SK-N-SH (cell line): ENCODE measurements at regions not wholly inside any gene's neighbourhood (a gene's known extent, or its start where the extent isn't known, plus 50 kb on each side); places are given as distances from the start of the nearest gene placed in this dataset.
A peak's percentile ranks its signal among the peaks of the same experiment; 100 is the strongest.

ENCODE experiments used
- CTCF ChIA-PET: fragments of 300-600, 350-600 bp; formaldehyde crosslinking; extraction: SDS; loops from one replicate; lab custom pipeline; 2021; lab: Yijun Ruan, JAX
- POLR2A ChIA-PET: fragments of 350-600 bp; sonication (Branson Sonifier 250); formaldehyde crosslinking; extraction: SDS; loops from one replicate; lab custom pipeline; 2020; ENCODE audit warnings: antibody characterized with exemption, inconsistent platforms; lab: Yijun Ruan, JAX
- DNase-seq: peaks from one replicate; pipeline ENCODE4 v3.0.0; 2012
- H2AFZ ChIP-seq: fragments of 200-600 bp; sonication (generic); 2 replicates; pipeline ENCODE4 v1.8.1; 2016; ENCODE audit warnings: antibody characterized with exemption, mild to moderate bottlenecking, low read depth
- H3F3A ChIP-seq: fragments of 200-600 bp; sonication (generic); replicated peaks from 2 replicates; pipeline ENCODE3; 2016; ENCODE audit warnings: antibody characterized with exemption, mild to moderate bottlenecking; ENCODE audit not compliant: insufficient read depth
- H3K27ac ChIP-seq, 2 experiments: fragments of 200-500 bp in 1 of 2; fragments of 200-600 bp in 1 of 2; sonication (Bioruptor generic) in 1 of 2; sonication (generic), shearing (Covaris generic) in 1 of 2; 2 replicates each; pipeline versions ENCODE4 v1.5.1 to v1.6.1; 2014 to 2016; ENCODE audit warnings: low read depth in 2 of 2, inconsistent platforms in 1 of 2, low read length in 1 of 2, mild to moderate bottlenecking in 1 of 2, mixed read lengths in 1 of 2
- H3K27me3 ChIP-seq: fragments of 200-600 bp; sonication (generic), shearing (Covaris generic); 2 replicates; pipeline ENCODE4 v1.6.1; 2016; ENCODE audit warnings: mixed run types; ENCODE audit not compliant: insufficient read depth
- H3K36me3 ChIP-seq, 2 experiments: fragments of 200-500 bp in 1 of 2; fragments of 200-600 bp in 1 of 2; sonication (Bioruptor generic) in 1 of 2; sonication (generic) in 1 of 2; replicated peaks in 1 of 2; 2 replicates each; pipeline versions ENCODE3 to v1.5.1; 2014 to 2016; ENCODE audit warnings: low read length in 1 of 2, mild to moderate bottlenecking in 1 of 2; ENCODE audit not compliant: insufficient read depth in 2 of 2, control insufficient read depth in 1 of 2
- H3K4me1 ChIP-seq, 2 experiments: fragments of 200-500 bp in 1 of 2; fragments of 200-600 bp in 1 of 2; sonication (Bioruptor generic) in 1 of 2; sonication (generic), shearing (Covaris generic) in 1 of 2; 2 replicates each; pipeline versions ENCODE4 v1.5.1 to v1.6.1; 2014 to 2016; ENCODE audit warnings: low read depth in 1 of 2, low read length in 1 of 2, mixed run types in 1 of 2; ENCODE audit not compliant: insufficient read depth in 2 of 2, control insufficient read depth in 1 of 2
- H3K4me2 ChIP-seq: fragments of 200-600 bp; sonication (generic), shearing (Covaris generic); 2 replicates; pipeline ENCODE4 v1.6.1; 2017; ENCODE audit warnings: mixed run types
- H3K4me3 ChIP-seq, 2 experiments: fragments of 200-500 bp in 1 of 2; fragments of 200-600 bp in 1 of 2; sonication (Bioruptor generic) in 1 of 2; sonication (generic), shearing (Covaris generic) in 1 of 2; 2 replicates each; pipeline versions ENCODE4 v1.5.1 to v1.8.1; 2014 to 2016; ENCODE audit warnings: low read depth in 2 of 2, inconsistent platforms in 1 of 2, low read length in 1 of 2, mild to moderate bottlenecking in 1 of 2, mixed read lengths in 1 of 2, moderate library complexity in 1 of 2
- H3K79me2 ChIP-seq: fragments of 200-600 bp; sonication (generic); 2 replicates; pipeline ENCODE4 v1.8.1; 2017; ENCODE audit warnings: mild to moderate bottlenecking; ENCODE audit not compliant: insufficient read depth
- H3K9ac ChIP-seq: fragments of 200-600 bp; sonication (generic); 2 replicates; pipeline ENCODE4 v1.6.1; 2017; ENCODE audit warnings: mixed run types
- H3K9me2 ChIP-seq: fragments of 200-600 bp; sonication (generic); 2 replicates; pipeline ENCODE4 v1.6.1; 2017; ENCODE audit warnings: mixed run types
- H3K9me3 ChIP-seq: fragments of 200-600 bp; sonication (generic); 2 replicates; pipeline ENCODE4 v1.6.1; 2017; ENCODE audit warnings: mixed run types, mild to moderate bottlenecking, moderate library complexity
- H4K20me1 ChIP-seq: fragments of 200-600 bp; sonication (generic); 2 replicates; pipeline ENCODE4 v1.6.1; 2017; ENCODE audit warnings: mild to moderate bottlenecking, mixed run types; ENCODE audit not compliant: insufficient read depth
- CHD2 ChIP-seq: fragments of 150-350 bp; IDR thresholded peaks from 2 replicates; pipeline ENCODE4 v1.6.1; 2018; ENCODE audit warnings: low read length; ENCODE audit not compliant: partially characterized antibody
- CTCF ChIP-seq: fragments of 200-600 bp; sonication (generic); IDR thresholded peaks from 2 replicates; pipeline ENCODE4 v1.6.1; 2017; ENCODE audit warnings: antibody characterized with exemption, mild to moderate bottlenecking, moderate library complexity
- ELF1 ChIP-seq: IDR thresholded peaks from 2 replicates; pipeline ENCODE4 v1.4.0; 2012
- EP300 ChIP-seq, 2 experiments: IDR thresholded peaks; 2 replicates each; pipeline versions ENCODE4 v1.4.0 to v1.6.1; 2012; ENCODE audit warnings: borderline replicate concordance in 1 of 2, low read depth in 1 of 2, low read length in 1 of 2
- FOSL2 ChIP-seq: IDR thresholded peaks from 2 replicates; pipeline ENCODE4 v1.4.0; 2012; ENCODE audit warnings: low read depth, mild to moderate bottlenecking, moderate library complexity, borderline replicate concordance
- FOXJ3 ChIP-seq: sonication (generic); formaldehyde crosslinking; IDR thresholded peaks from 2 replicates; pipeline ENCODE4 v1.5.1; 2020; ENCODE audit warnings: mild to moderate bottlenecking, missing genetic modification reagents
- GABPA ChIP-seq: IDR thresholded peaks from 2 replicates; pipeline ENCODE4 v1.4.0; 2012; ENCODE audit warnings: low read depth, mild to moderate bottlenecking
- GATA2 ChIP-seq: sonication (generic); formaldehyde crosslinking; IDR thresholded peaks from 2 replicates; pipeline ENCODE4 v1.5.0; 2020; ENCODE audit warnings: mild to moderate bottlenecking, missing genetic modification reagents
- JUND ChIP-seq: IDR thresholded peaks from 2 replicates; pipeline ENCODE4 v1.4.0; 2012
- MEF2A ChIP-seq: IDR thresholded peaks from 2 replicates; pipeline ENCODE4 v1.4.0; 2012; ENCODE audit warnings: low read depth, borderline replicate concordance
- MXI1 ChIP-seq: IDR thresholded peaks from 2 replicates; pipeline ENCODE4 v1.6.1; 2012; ENCODE audit warnings: mild to moderate bottlenecking, low read depth, low read length, improper control_type of control experiment
- NFIC ChIP-seq: IDR thresholded peaks from 2 replicates; pipeline ENCODE4 v1.4.0; 2012; ENCODE audit warnings: borderline replicate concordance
- NRF1 ChIP-seq: IDR thresholded peaks from 2 replicates; pipeline ENCODE4 v1.6.1; 2012; ENCODE audit warnings: low read depth, mild to moderate bottlenecking, low read length
- POLR2AphosphoS5 ChIP-seq: IDR thresholded peaks from 2 replicates; pipeline ENCODE4 v1.6.1; 2012; ENCODE audit warnings: low read depth, low read length
- RAD21 ChIP-seq: IDR thresholded peaks from 2 replicates; pipeline ENCODE4 v1.6.1; 2012; ENCODE audit warnings: mild to moderate bottlenecking, low read length
- RCOR1 ChIP-seq: fragments of 150-350 bp; IDR thresholded peaks from 2 replicates; pipeline ENCODE4 v1.6.1; 2017; ENCODE audit warnings: antibody characterized with exemption, low read length
- RXRA ChIP-seq: IDR thresholded peaks from 2 replicates; pipeline ENCODE4 v1.4.0; 2012; ENCODE audit warnings: low read depth, mild to moderate bottlenecking, borderline replicate concordance
- TCF12 ChIP-seq: IDR thresholded peaks from 2 replicates; pipeline ENCODE4 v1.4.0; 2012
- TEAD4 ChIP-seq: IDR thresholded peaks from 2 replicates; pipeline ENCODE4 v1.4.0; 2012; ENCODE audit warnings: mild to moderate bottlenecking, borderline replicate concordance; ENCODE audit not compliant: insufficient read depth
- USF2 ChIP-seq: fragments of 150-350 bp; IDR thresholded peaks from 2 replicates; pipeline ENCODE4 v1.6.1; 2017; ENCODE audit warnings: antibody characterized with exemption, low read length, low read depth, borderline replicate concordance
- WGBS: methylation state at CpG from one replicate; pipeline ENCODE4 v1.1.6; 2017; ENCODE audit warnings: low lambda C conversion rate; 5-methylcytosine and 5-hydroxymethylcytosine counted together
- TF ChIP-seq, protein P1 (sequence below): fragments of 150-350 bp; IDR thresholded peaks from 2 replicates; pipeline ENCODE4 v1.6.1; 2016; ENCODE audit warnings: mild to moderate bottlenecking, low read depth, low read length

GRCh38 chr9:28341913-28342312 is 768.6 kb upstream of the C9orf72 start (continued):
- TF ChIP-seq CTCF (no peak), GABPA (no peak), FOSL2 (no peak), GATA2 (CRISPR knock-in tag) (no peak), MEF2A (no peak), NRF1 (no peak), TCF12 (no peak)
- TF ChIP-seq, protein P1, sequence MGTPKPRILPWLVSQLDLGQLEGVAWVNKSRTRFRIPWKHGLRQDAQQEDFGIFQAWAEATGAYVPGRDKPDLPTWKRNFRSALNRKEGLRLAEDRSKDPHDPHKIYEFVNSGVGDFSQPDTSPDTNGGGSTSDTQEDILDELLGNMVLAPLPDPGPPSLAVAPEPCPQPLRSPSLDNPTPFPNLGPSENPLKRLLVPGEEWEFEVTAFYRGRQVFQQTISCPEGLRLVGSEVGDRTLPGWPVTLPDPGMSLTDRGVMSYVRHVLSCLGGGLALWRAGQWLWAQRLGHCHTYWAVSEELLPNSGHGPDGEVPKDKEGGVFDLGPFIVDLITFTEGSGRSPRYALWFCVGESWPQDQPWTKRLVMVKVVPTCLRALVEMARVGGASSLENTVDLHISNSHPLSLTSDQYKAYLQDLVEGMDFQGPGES, result no peak
- TF ChIP-seq, all 33 proteins: peak for 0

DNA sequence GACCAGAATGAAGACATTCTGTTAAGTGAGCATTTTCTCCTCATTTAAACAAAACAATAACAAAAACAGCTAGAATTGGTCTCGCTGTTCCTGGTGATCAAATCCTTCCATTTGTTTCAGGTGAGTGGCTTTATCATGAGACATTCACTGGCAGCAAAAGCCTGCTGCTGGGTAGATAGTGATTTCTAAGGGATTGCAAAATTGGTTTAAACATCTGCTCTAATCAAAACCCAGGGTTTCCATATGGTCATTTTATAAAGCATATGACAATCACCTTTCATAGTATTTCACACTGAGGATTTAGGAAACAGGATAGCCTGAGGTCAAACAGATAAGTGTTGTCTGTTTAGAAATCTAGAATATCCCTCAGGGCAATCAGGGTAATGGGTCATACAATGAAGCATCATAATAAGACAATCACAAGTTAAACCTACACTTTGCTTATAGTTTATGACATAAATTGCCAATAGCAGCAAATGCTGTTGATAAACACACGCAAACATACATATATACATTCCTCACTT is 769.6 kb upstream of the C9orf72 start:
- Histone ChIP-seq H3K36me3 (no peaks in the 10 kb centered on the region), H2AFZ (no peak overlapping the region), H3K4me3 (no peak overlapping the region), H3K4me1 (peaks cover 0 to 8% of the 10 kb centered on the region in 2 experiments; a peak in 2 of 4 replicates), H3K79me2 (no peaks in the 10 kb centered on the region), H3K9me2 (no peaks in the 10 kb centered on the region), H3K27ac (peak overlapping the region in 1 of 2 experiments; percentile 67; a peak in 2 of 4 replicates), H3K4me2 (no peak overlapping the region), H3K27me3 (no peaks in the 10 kb centered on the region), H3F3A (no peaks in the 10 kb centered on the region), H3K9me3 (no peaks in the 10 kb centered on the region), H4K20me1 (no peaks in the 10 kb centered on the region), H3K9ac (no peak overlapping the region)
- WGBS, result 82% methylated on average over 2 of the region's 2 CpGs
- CTCF ChIA-PET, result interaction anchor here (1.0 kb wide), 1 partner anchor 871 kb away, joined by 3 read pairs; the partner anchor contains the start of gene LINGO2
- peak; percentile 20 for DNase-seq
- POLR2A ChIA-PET, result no interaction called here
- TF ChIP-seq EP300 (IDR thresholded peaks at IDR 0.05; ENCODE audit: borderline replicate concordance in 1 of 2, low read depth in 1 of 2, low read length in 1 of 2) (peak in 1 of 2 experiments; percentile 88; a peak in 2 of 4 replicates), GATA2 (CRISPR knock-in tag) (peak; percentile 80), FOSL2 (no peak), ELF1 (no peak), FOXJ3 (peak; percentile 72), RCOR1 (0 out of 2 replicates have a peak, but pooled peaks have one; percentile 46)

- CTCF ChIA-PET, result no interaction called here
- WGBS, result 27% methylated on average over 2 of the region's 2 CpGs
- peaks cover 3% of the 10 kb centered on the region for H3F3A ChIP-seq
- DNase-seq, result peak; percentile 56
- H3K27me3 ChIP-seq, result no peaks in the 10 kb centered on the region
- peaks cover 5 to 8% of the 10 kb centered on the region in 2 experiments; a peak in 3 of 4 replicates for H3K4me1 ChIP-seq
- no peaks in the 10 kb centered on the region for H3K79me2 ChIP-seq
- H3K9me2 ChIP-seq, result no peaks in the 10 kb centered on the region
- H3K9ac ChIP-seq, result no peak overlapping the region
- no peaks in the 10 kb centered on the region for H3K9me3 ChIP-seq
- no peak overlapping the region for H3K4me3 ChIP-seq
- peak overlapping the region; percentile 6 to 96; a peak in 3 of 4 replicates for H3K27ac ChIP-seq
- no peak overlapping the region for H3K4me2 ChIP-seq
- POLR2A ChIA-PET, result no interaction called here
- H4K20me1 ChIP-seq, result no peaks in the 10 kb centered on the region
- no peak overlapping the region for H2AFZ ChIP-seq
- no peaks in the 10 kb centered on the region for H3K36me3 ChIP-seq
- TF ChIP-seq GATA2 (CRISPR knock-in tag) (peak; percentile 98), MEF2A (no peak), EP300 (IDR thresholded peaks at IDR 0.05; ENCODE audit: borderline replicate concordance in 1 of 2, low read depth in 1 of 2, low read length in 1 of 2) (peak in 1 of 2 experiments; percentile 97; a peak in 2 of 4 replicates), RCOR1 (peak; percentile 91), USF2 (no peak), POLR2AphosphoS5 (peak; percentile 57; the same call in 1 of the 2 replicates), RXRA (no peak), RAD21 (peak; percentile 50), CHD2 (peak; percentile 86), NFIC (peak; percentile 49; the same call in 1 of the 2 replicates), FOXJ3 (peak; percentile 93), MXI1 (no peak; the same call in 1 of the 2 replicates), TCF12 (peak; percentile 85), JUND (peak; percentile 33; the same call in 1 of the 2 replicates), TEAD4 (peak; percentile 31; the same call in 1 of the 2 replicates)
These were observed 789.9 kb upstream of the C9orf72 start for GRCh38 chr9:28363151-28363562.
